HG03045 (cell line): ENCODE measurements at regions not wholly inside any gene's neighbourhood (a gene's known extent, or its start where the extent isn't known, plus 50 kb on each side); places are given as distances from the start of the nearest gene placed in this dataset.
"Not testable (repeated sequence)": the region's sequence is repeated elsewhere in the genome, so short reads cannot be mapped to it uniquely, and the experiment has no call there.

Experiments
- ATAC-seq: cut with Tn5 transposase; IDR thresholded peaks from one replicate; pipeline ENCODE4 v1.9.1; 2021; ENCODE audit warnings: mild to moderate bottlenecking, moderate library complexity; ENCODE audit not compliant: unreplicated experiment

DNA sequence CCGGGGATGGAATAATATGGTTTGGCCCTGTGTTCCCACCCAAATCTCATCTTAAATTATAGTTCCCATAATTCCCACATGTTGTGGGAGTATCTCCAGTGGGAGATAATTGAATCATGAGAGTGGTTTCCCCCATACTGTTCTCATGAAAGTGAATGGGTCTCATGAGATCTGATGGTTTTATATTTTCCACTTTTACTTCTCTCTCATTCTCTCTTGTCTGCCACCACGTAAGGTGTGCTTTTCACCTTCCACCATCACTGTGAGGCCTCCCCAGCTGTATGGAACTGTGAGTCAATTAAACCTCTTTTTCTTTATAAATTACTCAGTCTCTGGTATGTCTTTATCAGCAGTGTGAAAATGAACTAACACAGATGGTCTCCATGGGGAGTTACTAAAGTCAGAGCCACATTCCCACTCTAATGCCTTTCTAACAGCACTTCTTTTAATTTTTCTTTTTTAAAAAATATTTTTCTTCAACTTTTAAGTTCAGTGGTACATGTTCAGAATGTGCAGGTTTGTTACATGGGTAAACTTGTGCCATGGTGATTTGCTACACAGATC, 306.6 kb downstream of the DTHD1 start:
- no peak for ATAC-seq

DNA sequence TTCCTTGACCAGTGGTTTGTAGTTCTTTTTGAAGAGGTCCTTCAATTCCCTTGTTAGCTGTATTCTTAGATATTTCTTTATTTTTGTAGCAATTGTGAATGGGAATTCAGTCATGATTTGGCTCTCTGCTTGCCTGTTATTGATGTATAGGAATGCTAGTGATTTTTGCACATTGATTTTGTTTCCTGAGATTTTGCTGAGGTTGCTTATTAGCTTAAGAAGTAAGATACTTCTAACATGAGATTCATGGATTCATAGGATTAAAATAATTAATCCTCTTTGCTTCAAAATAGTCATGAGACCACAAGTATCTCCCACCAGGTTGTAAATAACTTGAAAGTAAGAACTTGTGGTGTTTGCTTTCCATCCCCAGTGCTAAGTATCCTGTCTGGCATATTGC, 308.9 kb downstream of the DTHD1 start:
- ATAC-seq, result no peak

DNA sequence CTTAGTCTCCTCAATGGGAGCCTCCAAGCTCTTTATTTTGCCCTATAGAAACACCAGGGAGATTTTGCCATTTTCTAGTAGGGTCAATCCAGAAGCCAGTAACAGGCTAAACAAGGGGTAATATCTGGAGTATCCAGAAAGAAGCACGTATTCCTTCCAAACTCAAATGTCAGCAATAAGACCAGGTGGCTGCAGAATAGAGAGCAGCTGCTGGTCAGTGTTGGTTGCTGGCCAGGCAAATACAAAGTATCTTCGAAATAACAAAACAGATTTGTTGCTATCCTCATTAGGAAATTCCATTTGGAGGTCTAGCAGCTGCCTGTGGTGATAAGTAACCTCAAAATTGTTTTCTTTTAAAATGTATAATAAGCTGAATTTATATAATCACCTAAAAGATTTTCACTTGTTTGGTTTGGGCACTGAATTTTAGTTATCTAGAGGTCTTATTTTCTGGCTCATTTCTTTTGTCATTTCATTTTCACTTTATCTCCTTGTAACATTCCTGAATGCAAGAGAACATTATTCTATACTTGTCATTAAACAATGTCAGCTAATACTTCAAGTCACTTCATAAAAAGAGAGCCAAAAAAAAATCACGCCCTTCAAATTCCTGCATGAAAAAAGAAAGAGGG, 320.6 kb downstream of the DTHD1 start:
- ATAC-seq, result no peak

DNA sequence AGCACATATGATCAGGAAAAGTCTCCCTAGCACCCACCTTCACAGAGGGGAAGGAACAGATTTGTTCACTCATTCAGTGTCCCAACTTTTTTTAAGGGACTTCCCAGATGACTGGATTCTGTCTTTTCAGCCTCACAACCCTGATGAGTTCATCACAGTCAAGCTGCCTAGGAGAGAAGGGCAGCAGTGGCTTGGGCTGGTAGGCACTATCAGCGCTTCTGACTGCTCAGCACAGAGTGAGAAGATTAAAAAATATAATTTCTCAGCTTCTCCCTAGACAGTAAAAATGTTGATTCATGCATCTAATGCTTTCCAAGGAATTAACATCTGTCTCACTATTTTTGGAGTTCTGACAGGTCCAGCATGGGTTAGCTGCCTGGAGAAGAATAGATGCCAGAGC, 328.2 kb downstream of the DTHD1 start:
- no peak for ATAC-seq

- no peak for ATAC-seq
Measured at GRCh38 chr4:36610628-36611027, 329.2 kb downstream of the DTHD1 start.

DNA sequence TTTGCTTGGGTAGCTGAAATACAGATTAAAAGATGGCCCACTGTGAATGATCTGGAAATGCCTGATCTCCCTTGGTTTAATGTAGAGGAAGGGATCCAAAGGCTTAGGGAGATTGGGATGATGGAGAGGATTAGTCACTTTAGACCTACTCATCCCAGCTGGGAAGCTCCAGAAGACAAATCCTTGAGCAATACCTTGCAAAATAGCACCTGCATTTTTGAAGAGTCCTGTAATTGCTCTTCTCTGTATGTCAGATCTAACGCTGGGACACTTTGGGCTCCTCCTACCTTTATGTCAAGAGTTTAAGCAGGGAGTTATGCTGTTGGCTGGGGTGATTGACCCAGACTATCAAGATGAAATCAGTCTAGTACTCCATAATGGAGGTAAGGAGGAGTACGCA, 331.7 kb downstream of the DTHD1 start:
- not testable (repeated sequence) for ATAC-seq

DNA sequence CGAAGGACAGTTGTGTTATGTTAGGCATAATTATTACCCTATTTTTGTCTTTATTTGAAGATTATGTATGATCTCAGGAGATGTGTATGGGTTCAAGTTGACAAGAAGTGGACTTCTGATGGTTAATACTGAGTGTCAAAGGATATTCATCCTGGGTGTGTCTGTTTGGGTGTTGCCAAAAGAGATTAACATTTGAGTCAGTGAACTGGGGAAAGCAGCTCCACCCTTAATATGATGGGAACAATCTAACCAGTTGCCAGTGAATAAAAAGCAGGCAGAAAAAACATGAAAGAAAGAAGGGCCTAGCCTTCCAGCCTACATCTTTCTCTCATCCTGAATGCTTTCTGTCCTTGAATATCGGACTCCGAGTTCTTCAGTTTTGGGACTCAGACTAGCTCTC, 332.6 kb downstream of the DTHD1 start:
- no peak for ATAC-seq

- ATAC-seq, result no peak
Measured at GRCh38 chr4:36618102-36618501, 336.7 kb downstream of the DTHD1 start.

DNA sequence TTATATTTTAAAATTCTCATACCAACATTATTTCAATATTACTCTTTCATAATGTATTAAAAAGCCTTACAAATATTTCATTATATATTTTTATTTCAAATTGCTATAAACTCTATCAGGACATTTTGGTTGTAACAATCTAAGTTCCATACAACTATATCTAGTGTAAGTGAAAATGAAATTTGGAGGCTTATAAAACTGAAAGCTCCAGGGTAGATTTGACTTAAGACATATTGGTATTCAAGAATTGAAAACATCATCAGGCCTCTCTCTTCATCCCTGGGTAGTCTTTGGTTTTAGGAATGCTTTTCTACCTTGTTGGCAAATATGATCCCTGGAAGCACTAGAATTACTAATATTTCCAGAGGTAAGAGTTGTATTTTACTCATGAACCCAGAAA, 342.6 kb downstream of the DTHD1 start:
- ATAC-seq, result no peak

DNA sequence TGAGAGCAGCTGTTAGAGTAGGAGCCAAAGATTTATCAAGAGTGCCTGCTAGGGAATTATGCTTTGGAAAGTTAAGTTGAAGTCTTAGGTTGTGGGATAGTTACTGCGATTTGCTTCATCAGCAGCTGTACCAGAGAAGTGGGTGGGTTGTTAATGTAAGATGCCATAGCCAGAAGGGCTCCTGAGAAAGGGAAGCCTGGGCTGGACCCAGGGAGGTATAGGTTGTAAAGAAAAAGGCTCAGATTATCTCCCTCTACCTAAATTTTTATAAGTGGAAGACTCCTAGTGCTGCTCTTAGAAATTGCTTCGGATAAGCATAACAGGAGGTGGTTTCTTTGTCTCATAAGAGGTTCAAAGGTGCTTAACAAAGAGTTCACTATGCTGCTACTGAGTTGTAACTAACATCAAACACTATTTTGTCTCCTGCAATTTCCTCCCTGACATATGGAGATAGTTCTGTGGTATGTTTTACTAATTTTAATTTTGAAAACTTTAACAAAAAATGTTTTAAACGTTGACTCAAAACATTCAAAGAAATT, 356.9 kb downstream of the DTHD1 start:
- no peak for ATAC-seq

- ATAC-seq, result no peak
Measured at GRCh38 chr4:36640876-36641275, 359.5 kb downstream of the DTHD1 start.

- ATAC-seq, result peak; percentile 87
Measured at GRCh38 chr4:36651253-36651652, 369.8 kb downstream of the DTHD1 start.

DNA sequence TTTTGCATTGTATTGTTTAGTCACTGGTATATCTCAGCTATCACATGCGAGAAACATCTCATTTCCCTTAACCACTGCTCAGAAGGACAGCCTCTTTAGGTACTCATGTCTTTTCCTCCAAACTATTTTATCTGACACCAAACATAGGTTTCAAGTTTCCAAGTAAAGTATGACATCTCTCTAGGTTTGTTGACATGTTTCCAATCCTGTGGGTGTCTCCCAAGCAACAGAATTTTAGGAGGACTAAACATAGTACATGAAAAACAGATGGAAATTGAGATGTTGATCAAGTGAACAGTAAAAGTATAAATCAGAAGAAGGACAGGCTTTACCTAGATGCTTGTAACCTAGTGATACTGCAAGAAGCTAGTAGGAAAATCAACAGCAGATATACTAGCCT, 371.4 kb downstream of the DTHD1 start:
- no peak for ATAC-seq

GRCh38 chr4:36665985-36666527, 384.6 kb downstream of the DTHD1 start:
- ATAC-seq, result no peak

DNA sequence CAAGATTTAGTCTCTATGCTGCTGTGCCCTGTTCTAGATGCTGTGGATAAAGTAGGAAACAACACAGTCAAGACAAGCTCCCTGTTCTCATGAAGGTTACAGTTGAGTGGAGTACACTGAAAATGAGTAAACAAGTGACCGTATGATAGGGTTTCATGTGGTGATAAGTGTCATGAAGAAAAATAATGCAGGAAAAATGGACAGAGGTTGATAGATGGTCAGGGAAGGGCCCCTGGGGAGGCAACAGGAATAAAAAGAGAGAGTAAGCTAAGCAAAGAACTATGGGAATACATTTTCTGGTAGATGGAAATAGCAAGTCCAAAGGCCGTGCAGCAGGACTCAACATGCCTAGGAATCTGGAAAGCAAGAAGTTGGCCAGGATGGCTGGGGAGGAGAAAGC, 394.0 kb downstream of the DTHD1 start:
- ATAC-seq, result no peak

DNA sequence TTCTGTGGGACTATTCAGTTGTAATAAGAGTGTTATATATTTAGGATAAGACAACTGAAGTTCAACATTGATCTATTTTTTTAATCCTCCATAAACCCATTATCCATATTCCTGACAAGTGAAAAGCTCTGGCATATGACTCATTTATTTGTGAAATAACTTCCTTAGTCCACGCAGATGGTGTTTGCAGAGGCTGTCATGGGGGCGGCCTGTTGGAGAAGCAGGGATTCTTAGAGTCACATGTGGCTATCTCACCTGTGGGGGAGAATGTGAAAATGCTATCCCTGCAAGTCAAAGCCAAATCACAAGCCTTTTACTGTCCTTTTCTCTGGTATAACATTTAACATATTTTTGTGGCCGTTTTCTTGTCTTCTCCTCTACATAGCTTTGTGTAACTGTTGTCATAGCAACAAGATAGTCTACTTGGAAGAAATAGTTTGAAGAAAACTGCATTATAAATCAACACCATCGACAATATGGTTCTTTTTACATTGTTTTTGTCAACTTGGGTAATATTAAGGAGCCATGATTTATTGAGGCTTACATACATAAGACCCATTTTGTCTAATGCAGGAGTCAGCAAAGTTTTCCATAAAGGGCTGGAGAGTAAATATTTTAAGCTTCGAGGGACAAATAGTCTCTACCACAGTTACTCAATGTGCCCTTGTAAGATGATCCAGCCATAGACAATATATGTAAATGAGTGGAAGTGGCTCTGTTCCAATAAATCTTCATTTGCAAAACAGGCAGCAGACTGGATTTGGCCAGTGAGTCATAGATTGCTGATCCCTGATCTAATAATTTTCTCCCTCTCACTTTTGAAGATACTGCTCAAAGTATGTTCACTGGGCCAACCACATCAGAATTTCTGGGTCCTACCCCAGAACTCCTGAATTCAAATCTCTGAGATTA, 395.0 kb downstream of the DTHD1 start:
- no peak for ATAC-seq

- no peak for ATAC-seq
Measured at GRCh38 chr4:36677112-36677511, 395.7 kb downstream of the DTHD1 start.

DNA sequence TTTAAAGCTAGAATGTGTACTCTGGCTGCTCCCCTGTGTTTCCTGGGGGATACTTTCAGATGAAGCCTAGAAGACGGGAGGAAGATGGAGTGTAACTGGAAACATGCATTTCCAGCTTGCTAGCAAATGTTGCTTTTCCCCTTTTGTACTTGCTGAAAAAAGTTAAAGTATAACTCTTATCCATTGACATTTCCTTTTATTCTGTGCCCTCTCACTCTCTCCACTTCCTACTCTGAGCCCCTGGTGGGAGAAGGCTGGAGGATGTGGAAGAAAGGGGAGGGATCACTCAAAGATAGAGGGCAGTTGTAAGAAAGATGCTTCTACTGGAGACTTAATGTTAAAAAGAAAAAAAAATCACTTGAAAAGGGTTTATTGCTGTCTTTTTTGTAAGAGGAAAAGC, 396.5 kb downstream of the DTHD1 start:
- ATAC-seq, result no peak

DNA sequence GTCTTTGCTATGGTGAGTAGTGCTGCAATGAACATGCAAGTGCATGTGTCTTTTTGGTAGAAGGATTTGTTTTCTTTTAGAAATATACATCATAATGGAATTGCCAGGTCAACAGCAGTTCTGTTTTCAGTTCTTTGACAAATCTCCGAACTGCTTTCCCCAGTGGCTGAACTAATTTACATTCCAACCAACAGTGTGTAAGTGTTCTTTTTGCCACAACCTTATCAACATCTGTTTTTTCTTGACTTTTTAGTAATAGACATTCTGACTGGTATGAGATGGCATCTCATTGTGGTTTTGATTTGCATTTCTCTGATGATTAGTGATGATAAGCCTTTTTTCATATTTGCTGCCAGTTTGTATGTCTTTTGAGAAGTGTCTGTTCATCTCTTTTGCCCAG, 406.3 kb downstream of the DTHD1 start:
- ATAC-seq, result no peak

- no peak for ATAC-seq
Measured at GRCh38 chr4:36692586-36692985, 411.2 kb downstream of the DTHD1 start.

- no peak for ATAC-seq
Measured at GRCh38 chr4:36702245-36702644, 420.8 kb downstream of the DTHD1 start.

- no peak for ATAC-seq
Measured at GRCh38 chr4:36704289-36704688, 422.9 kb downstream of the DTHD1 start.
